ENCODE measurements at regions not wholly inside any gene's neighbourhood (a gene's known extent, or its start where the extent isn't known, plus 50 kb on each side); places are given as distances from the start of the nearest gene placed in this dataset.

GRCh38 chr5:168066536-168067208 lies 224.8 kb upstream of the WWC1 start:
- Histone ChIP-seq H3K36me3 (ENCODE audit: low read length) (no peaks in the 10 kb centered on the region), H3K4me3 (ENCODE audit: insufficient read depth, low read length, poor library complexity, severe bottlenecking) (no peak overlapping the region), H3F3A (ENCODE audit: insufficient read depth) (no peaks in the 10 kb centered on the region), H3K27me3 (ENCODE audit: low read length) (no peaks in the 10 kb centered on the region), H3K9ac (ENCODE audit: low read length) (no peak overlapping the region), H3K4me2 (ENCODE audit: low read depth, low read length, poor library complexity, severe bottlenecking) (no peak overlapping the region), H3K79me2 (ENCODE audit: insufficient read depth, low read length) (no peaks in the 10 kb centered on the region), H2AFZ (ENCODE audit: low read depth, low read length, severe bottlenecking) (no peak overlapping the region), H4K20me1 (ENCODE audit: low read depth, low read length) (no peaks in the 10 kb centered on the region), H3K9me2 (replicated peaks; ENCODE audit: insufficient read depth, low read length) (no peaks in the 10 kb centered on the region), H3K27ac (ENCODE audit: low read depth, low read length) (no peak overlapping the region), H3K9me3 (ENCODE audit: insufficient read depth, low read length) (no peaks in the 10 kb centered on the region)
- TF ChIP-seq EZH2phosphoT487 (conservative IDR thresholded peaks at IDR 0.05; ENCODE audit: low read length): no peak
- TF ChIP-seq, protein P1, sequence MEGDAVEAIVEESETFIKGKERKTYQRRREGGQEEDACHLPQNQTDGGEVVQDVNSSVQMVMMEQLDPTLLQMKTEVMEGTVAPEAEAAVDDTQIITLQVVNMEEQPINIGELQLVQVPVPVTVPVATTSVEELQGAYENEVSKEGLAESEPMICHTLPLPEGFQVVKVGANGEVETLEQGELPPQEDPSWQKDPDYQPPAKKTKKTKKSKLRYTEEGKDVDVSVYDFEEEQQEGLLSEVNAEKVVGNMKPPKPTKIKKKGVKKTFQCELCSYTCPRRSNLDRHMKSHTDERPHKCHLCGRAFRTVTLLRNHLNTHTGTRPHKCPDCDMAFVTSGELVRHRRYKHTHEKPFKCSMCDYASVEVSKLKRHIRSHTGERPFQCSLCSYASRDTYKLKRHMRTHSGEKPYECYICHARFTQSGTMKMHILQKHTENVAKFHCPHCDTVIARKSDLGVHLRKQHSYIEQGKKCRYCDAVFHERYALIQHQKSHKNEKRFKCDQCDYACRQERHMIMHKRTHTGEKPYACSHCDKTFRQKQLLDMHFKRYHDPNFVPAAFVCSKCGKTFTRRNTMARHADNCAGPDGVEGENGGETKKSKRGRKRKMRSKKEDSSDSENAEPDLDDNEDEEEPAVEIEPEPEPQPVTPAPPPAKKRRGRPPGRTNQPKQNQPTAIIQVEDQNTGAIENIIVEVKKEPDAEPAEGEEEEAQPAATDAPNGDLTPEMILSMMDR (IDR thresholded peaks at IDR 0.05; ENCODE audit: insufficient read depth, low read length, poor library complexity, severe bottlenecking): no peak

GRCh38 chr5:168070761-168071160 lies 220.7 kb upstream of the WWC1 start:
- no peak for TF ChIP-seq EZH2phosphoT487 (conservative IDR thresholded peaks at IDR 0.05; ENCODE audit: low read length)
- TF ChIP-seq, protein P1 (IDR thresholded peaks at IDR 0.05; ENCODE audit: insufficient read depth, low read length, poor library complexity, severe bottlenecking): no peak
- Histone ChIP-seq H3K4me2 (ENCODE audit: low read depth, low read length, poor library complexity, severe bottlenecking) (no peak overlapping the region), H3K4me3 (ENCODE audit: insufficient read depth, low read length, poor library complexity, severe bottlenecking) (no peak overlapping the region), H3F3A (ENCODE audit: insufficient read depth) (no peaks in the 10 kb centered on the region), H3K36me3 (ENCODE audit: low read length) (no peaks in the 10 kb centered on the region), H3K9me3 (ENCODE audit: insufficient read depth, low read length) (no peaks in the 10 kb centered on the region), H3K9ac (ENCODE audit: low read length) (no peak overlapping the region), H4K20me1 (ENCODE audit: low read depth, low read length) (no peaks in the 10 kb centered on the region), H3K27me3 (ENCODE audit: low read length) (no peaks in the 10 kb centered on the region), H3K27ac (ENCODE audit: low read depth, low read length) (no peak overlapping the region), H3K9me2 (replicated peaks; ENCODE audit: insufficient read depth, low read length) (no peaks in the 10 kb centered on the region), H3K79me2 (ENCODE audit: insufficient read depth, low read length) (no peaks in the 10 kb centered on the region), H2AFZ (ENCODE audit: low read depth, low read length, severe bottlenecking) (no peak overlapping the region)

GRCh38 chr5:168072665-168073064 lies 218.8 kb upstream of the WWC1 start:
- no peaks in the 10 kb centered on the region for H3F3A ChIP-seq (ENCODE audit: insufficient read depth)
- H2AFZ ChIP-seq (ENCODE audit: low read depth, low read length, severe bottlenecking): no peak overlapping the region
- no peaks in the 10 kb centered on the region for H3K36me3 ChIP-seq (ENCODE audit: low read length)
- no peak overlapping the region for H3K4me3 ChIP-seq (ENCODE audit: insufficient read depth, low read length, poor library complexity, severe bottlenecking)
- no peak overlapping the region for H3K27ac ChIP-seq (ENCODE audit: low read depth, low read length)
- H3K4me2 ChIP-seq (ENCODE audit: low read depth, low read length, poor library complexity, severe bottlenecking): no peak overlapping the region
- H3K9me3 ChIP-seq (ENCODE audit: insufficient read depth, low read length): no peaks in the 10 kb centered on the region
- H3K79me2 ChIP-seq (ENCODE audit: insufficient read depth, low read length): no peaks in the 10 kb centered on the region
- TF ChIP-seq, protein P1 (IDR thresholded peaks at IDR 0.05; ENCODE audit: insufficient read depth, low read length, poor library complexity, severe bottlenecking): no peak
- no peak for TF ChIP-seq EZH2phosphoT487 (conservative IDR thresholded peaks at IDR 0.05; ENCODE audit: low read length)
- H4K20me1 ChIP-seq (ENCODE audit: low read depth, low read length): no peaks in the 10 kb centered on the region
- H3K9me2 ChIP-seq (replicated peaks; ENCODE audit: insufficient read depth, low read length): no peaks in the 10 kb centered on the region
- no peaks in the 10 kb centered on the region for H3K27me3 ChIP-seq (ENCODE audit: low read length)
- H3K9ac ChIP-seq (ENCODE audit: low read length): no peak overlapping the region

All from SU-DHL-6 (cell line).